ENCODE measurements at regions not wholly inside any gene's neighbourhood (a gene's known extent, or its start where the extent isn't known, plus 50 kb on each side); places are given as distances from the start of the nearest gene placed in this dataset.

DNA sequence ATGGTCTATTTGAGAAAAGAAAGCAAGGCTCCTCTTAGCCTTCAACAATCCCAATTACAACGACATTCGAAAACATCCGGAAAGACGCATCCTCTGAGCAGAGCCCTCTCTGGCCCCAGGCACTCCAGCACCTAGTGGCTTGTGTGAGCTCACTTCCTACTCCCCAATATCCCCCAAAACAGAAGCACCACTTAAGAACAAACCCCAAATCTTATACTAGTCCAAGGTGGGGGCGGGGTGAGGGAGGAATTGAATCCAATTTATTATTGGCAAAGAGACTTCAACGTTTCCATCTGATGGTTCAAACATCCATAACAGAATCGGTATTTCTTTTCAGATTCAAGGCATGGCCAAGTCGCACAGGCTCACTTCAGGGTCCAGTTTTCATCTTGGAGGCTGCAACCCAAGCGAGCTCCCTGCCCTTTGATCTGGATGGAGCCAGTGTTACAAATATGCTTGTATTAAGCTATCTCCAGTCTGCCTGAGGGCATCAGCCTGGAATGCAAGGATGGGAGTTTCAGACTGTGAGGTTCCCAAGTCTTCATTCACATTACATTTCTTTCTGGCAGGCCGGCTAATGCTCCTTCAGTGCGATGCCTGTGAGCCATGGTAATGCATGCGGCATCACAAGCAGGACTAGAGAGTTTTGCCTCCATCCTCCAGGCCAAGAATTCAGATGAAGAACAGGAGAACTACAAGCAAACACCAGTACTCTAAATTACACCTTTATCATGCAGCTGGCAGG, 132.5 kb upstream of the FOXN3 start:
- TF ChIP-seq, protein P1, sequence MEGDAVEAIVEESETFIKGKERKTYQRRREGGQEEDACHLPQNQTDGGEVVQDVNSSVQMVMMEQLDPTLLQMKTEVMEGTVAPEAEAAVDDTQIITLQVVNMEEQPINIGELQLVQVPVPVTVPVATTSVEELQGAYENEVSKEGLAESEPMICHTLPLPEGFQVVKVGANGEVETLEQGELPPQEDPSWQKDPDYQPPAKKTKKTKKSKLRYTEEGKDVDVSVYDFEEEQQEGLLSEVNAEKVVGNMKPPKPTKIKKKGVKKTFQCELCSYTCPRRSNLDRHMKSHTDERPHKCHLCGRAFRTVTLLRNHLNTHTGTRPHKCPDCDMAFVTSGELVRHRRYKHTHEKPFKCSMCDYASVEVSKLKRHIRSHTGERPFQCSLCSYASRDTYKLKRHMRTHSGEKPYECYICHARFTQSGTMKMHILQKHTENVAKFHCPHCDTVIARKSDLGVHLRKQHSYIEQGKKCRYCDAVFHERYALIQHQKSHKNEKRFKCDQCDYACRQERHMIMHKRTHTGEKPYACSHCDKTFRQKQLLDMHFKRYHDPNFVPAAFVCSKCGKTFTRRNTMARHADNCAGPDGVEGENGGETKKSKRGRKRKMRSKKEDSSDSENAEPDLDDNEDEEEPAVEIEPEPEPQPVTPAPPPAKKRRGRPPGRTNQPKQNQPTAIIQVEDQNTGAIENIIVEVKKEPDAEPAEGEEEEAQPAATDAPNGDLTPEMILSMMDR (IDR thresholded peaks at IDR 0.05; ENCODE audit: insufficient read depth, low read length, poor library complexity, severe bottlenecking), result no peak
- TF ChIP-seq EZH2phosphoT487 (conservative IDR thresholded peaks at IDR 0.05; ENCODE audit: low read length), result no peak

Data from SU-DHL-6 (cell line).